ENCODE measurements at regions not wholly inside any gene's neighbourhood (a gene's known extent, or its start where the extent isn't known, plus 50 kb on each side); places are given as distances from the start of the nearest gene placed in this dataset.
"Not testable (repeated sequence)": the region's sequence is repeated elsewhere in the genome, so short reads cannot be mapped to it uniquely, and the experiment has no call there.

GRCh38 chr6:28603891-28604290, 78.2 kb downstream of the GPX5 start:
- Mint-ChIP-seq H3K36me3 (ENCODE audit: low read depth) (no peaks in the 10 kb centered on the region), H3K9me3 (ENCODE audit: insufficient read depth) (no peaks in the 10 kb centered on the region), H3K27ac (no peak overlapping the region), H3K4me3 (no peak overlapping the region), H3K27me3 (ENCODE audit: low read depth) (peaks cover 28% of the 10 kb centered on the region), H3K4me1 (ENCODE audit: low read depth) (peaks cover 4% of the 10 kb centered on the region)
- POLR2A ChIA-PET, result no interaction called here
- CTCF ChIA-PET, result no interaction called here
- ATAC-seq (no peak), DNase-seq (no peak)

GRCh38 chr6:28606424-28607391, 81.0 kb downstream of the GPX5 start:
- CTCF ChIA-PET, result interaction anchor here (1.0 to 1.4 kb wide), 2 partner anchors 14 to 251 kb away, joined by 3 to 4 read pairs; no protein-coding TSS in a partner anchor
- DNase-seq (peak; percentile 39), ATAC-seq (peak; percentile 71)
- Mint-ChIP-seq H3K9me3 (ENCODE audit: insufficient read depth) (no peaks in the 10 kb centered on the region), H3K36me3 (ENCODE audit: low read depth) (no peaks in the 10 kb centered on the region), H3K27ac (no peak overlapping the region), H3K4me3 (peak overlapping the region; percentile 30), H3K4me1 (ENCODE audit: low read depth) (peaks cover 4% of the 10 kb centered on the region), H3K27me3 (ENCODE audit: low read depth) (peaks cover 34% of the 10 kb centered on the region)
- POLR2A ChIA-PET, result no interaction called here

GRCh38 chr6:28607990-28608389, 82.3 kb downstream of the GPX5 start:
- DNase-seq (no peak), ATAC-seq (no peak)
- no peak overlapping the region for H3K27ac Mint-ChIP-seq
- H3K4me1 Mint-ChIP-seq (ENCODE audit: low read depth), result peaks cover 4% of the 10 kb centered on the region
- no peaks in the 10 kb centered on the region for H3K36me3 Mint-ChIP-seq (ENCODE audit: low read depth)
- H3K9me3 Mint-ChIP-seq (ENCODE audit: insufficient read depth), result no peaks in the 10 kb centered on the region
- H3K27me3 Mint-ChIP-seq (ENCODE audit: low read depth), result peaks cover 35% of the 10 kb centered on the region
- no peak overlapping the region for H3K4me3 Mint-ChIP-seq
- POLR2A ChIA-PET, result no interaction called here
- CTCF ChIA-PET, result no interaction called here

GRCh38 chr6:28609672-28610071, 84.0 kb downstream of the GPX5 start:
- Mint-ChIP-seq H3K9me3 (ENCODE audit: insufficient read depth) (no peaks in the 10 kb centered on the region), H3K4me1 (ENCODE audit: low read depth) (peaks cover 4% of the 10 kb centered on the region), H3K4me3 (no peak overlapping the region), H3K27me3 (ENCODE audit: low read depth) (peaks cover 44% of the 10 kb centered on the region), H3K27ac (no peak overlapping the region), H3K36me3 (ENCODE audit: low read depth) (no peaks in the 10 kb centered on the region)
- no peak for ATAC-seq
- DNase-seq, result no peak
- ChIA-PET CTCF (no interaction called here), POLR2A (no interaction called here)

- POLR2A ChIA-PET, result no interaction called here
- DNase-seq, result no peak
- H3K27ac Mint-ChIP-seq, result no peak overlapping the region
- H3K9me3 Mint-ChIP-seq (ENCODE audit: insufficient read depth), result no peaks in the 10 kb centered on the region
- no peak for ATAC-seq
- no peaks in the 10 kb centered on the region for H3K4me1 Mint-ChIP-seq (ENCODE audit: low read depth)
- H3K27me3 Mint-ChIP-seq (ENCODE audit: low read depth), result peaks cover 41% of the 10 kb centered on the region
- no peaks in the 10 kb centered on the region for H3K36me3 Mint-ChIP-seq (ENCODE audit: low read depth)
- no peak overlapping the region for H3K4me3 Mint-ChIP-seq
- CTCF ChIA-PET, result no interaction called here
Measured at GRCh38 chr6:28615616-28615954, 89.9 kb downstream of the GPX5 start.

- no peak for DNase-seq
- H3K27me3 Mint-ChIP-seq (ENCODE audit: low read depth), result peaks cover 43% of the 10 kb centered on the region
- CTCF ChIA-PET, result no interaction called here
Measured at GRCh38 chr6:28615955-28616747, 90.5 kb downstream of the GPX5 start.

GRCh38 chr6:28618898-28619555, 93.3 kb downstream of the GPX5 start:
- Mint-ChIP-seq H3K4me1 (ENCODE audit: low read depth) (no peaks in the 10 kb centered on the region), H3K9me3 (ENCODE audit: insufficient read depth) (no peaks in the 10 kb centered on the region), H3K36me3 (ENCODE audit: low read depth) (no peaks in the 10 kb centered on the region), H3K4me3 (no peak overlapping the region), H3K27me3 (ENCODE audit: low read depth) (peaks cover 35% of the 10 kb centered on the region), H3K27ac (no peak overlapping the region)
- CTCF ChIA-PET, result no interaction called here
- POLR2A ChIA-PET, result no interaction called here
- ATAC-seq (no peak), DNase-seq (no peak)

More at GRCh38 chr6:28615955-28616747, 90.5 kb downstream of the GPX5 start:
- no peaks in the 10 kb centered on the region for H3K4me1 Mint-ChIP-seq (ENCODE audit: low read depth)
- H3K9me3 Mint-ChIP-seq (ENCODE audit: insufficient read depth), result no peaks in the 10 kb centered on the region
- POLR2A ChIA-PET, result no interaction called here
- no peak for ATAC-seq
- H3K27ac Mint-ChIP-seq, result no peak overlapping the region
- no peak overlapping the region for H3K4me3 Mint-ChIP-seq
- no peaks in the 10 kb centered on the region for H3K36me3 Mint-ChIP-seq (ENCODE audit: low read depth)

- H3K27me3 Mint-ChIP-seq (ENCODE audit: low read depth), result peaks cover 25% of the 10 kb centered on the region
- H3K4me3 Mint-ChIP-seq; H3K36me3 Mint-ChIP-seq (ENCODE audit: low read depth); CTCF ChIA-PET; H3K4me1 Mint-ChIP-seq (ENCODE audit: low read depth); H3K27ac Mint-ChIP-seq; DNase-seq; ATAC-seq; POLR2A ChIA-PET; H3K9me3 Mint-ChIP-seq (ENCODE audit: insufficient read depth): not testable (repeated sequence)
Measured at GRCh38 chr6:28621268-28621667, 95.6 kb downstream of the GPX5 start.

GRCh38 chr6:28623242-28623641, 97.6 kb downstream of the GPX5 start:
- H3K36me3 Mint-ChIP-seq (ENCODE audit: low read depth); ATAC-seq; CTCF ChIA-PET; H3K4me3 Mint-ChIP-seq; H3K4me1 Mint-ChIP-seq (ENCODE audit: low read depth); DNase-seq; POLR2A ChIA-PET; H3K27ac Mint-ChIP-seq; H3K9me3 Mint-ChIP-seq (ENCODE audit: insufficient read depth): not testable (repeated sequence)
- peaks cover 17% of the 10 kb centered on the region for H3K27me3 Mint-ChIP-seq (ENCODE audit: low read depth)

GRCh38 chr6:28626386-28626785, 100.7 kb downstream of the GPX5 start:
- H3K27ac Mint-ChIP-seq; H3K4me3 Mint-ChIP-seq; H3K4me1 Mint-ChIP-seq (ENCODE audit: low read depth); CTCF ChIA-PET; DNase-seq; H3K36me3 Mint-ChIP-seq (ENCODE audit: low read depth); H3K9me3 Mint-ChIP-seq (ENCODE audit: insufficient read depth); POLR2A ChIA-PET; ATAC-seq: not testable (repeated sequence)
- peaks cover 14% of the 10 kb centered on the region for H3K27me3 Mint-ChIP-seq (ENCODE audit: low read depth)

- H3K36me3 Mint-ChIP-seq (ENCODE audit: low read depth), result peaks cover 5% of the 10 kb centered on the region
- H3K4me3 Mint-ChIP-seq, result no peak overlapping the region
- ChIA-PET CTCF (no interaction called here), POLR2A (no interaction called here)
- peak; percentile 29 for DNase-seq
- H3K27ac Mint-ChIP-seq, result no peak overlapping the region
- ATAC-seq, result no peak
- H3K9me3 Mint-ChIP-seq (ENCODE audit: insufficient read depth), result peaks cover 6% of the 10 kb centered on the region
- H3K4me1 Mint-ChIP-seq (ENCODE audit: low read depth), result peaks cover 28% of the 10 kb centered on the region
- peaks cover 51% of the 10 kb centered on the region for H3K27me3 Mint-ChIP-seq (ENCODE audit: low read depth)
Measured at GRCh38 chr6:28632326-28632851, 106.7 kb downstream of the GPX5 start.

All from activated CD8-positive, alpha-beta T cell treated with anti-CD3 and anti-CD28 coated beads, Interleukin-2, amount 10 ng/mL, durations not matched to agents 7 days and 5 days (primary cell).